Stimulated activated CD8-positive, alpha-beta memory T cell treated with anti-CD3 and anti-CD28 coated beads, Interleukin-2, amount 100 ng/mL, for 48 hours (primary cell): ENCODE measurements at regions not wholly inside any gene's neighbourhood (a gene's known extent, or its start where the extent isn't known, plus 50 kb on each side); places are given as distances from the start of the nearest gene placed in this dataset.

Experiments used
- DNase-seq, 2 donors: peaks; one replicate each; pipeline ENCODE4 v3.0.0-alpha.2; 2020; ENCODE audit warnings: low read depth in 2 of 2

DNA sequence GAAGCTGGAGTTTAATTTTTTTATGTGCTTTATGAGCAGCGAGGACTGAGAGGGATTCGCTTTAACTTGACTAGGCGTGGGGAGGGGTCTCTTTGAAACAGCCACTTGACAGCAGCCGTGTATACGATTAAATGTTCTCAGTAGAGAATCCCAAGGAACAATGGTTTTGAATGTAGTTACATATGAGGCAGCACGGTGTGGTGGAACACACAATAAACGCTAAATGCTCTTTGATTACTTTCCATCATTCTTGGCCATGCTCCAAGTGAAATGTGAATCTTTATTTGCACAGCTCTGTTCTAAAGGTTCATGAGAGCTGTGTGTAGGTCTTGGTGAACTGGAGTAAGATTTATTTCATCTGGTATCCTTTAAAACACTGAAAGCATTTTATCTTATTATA lies 251.4 kb upstream of the TGFBR2 start:
- no peak for DNase-seq

DNA sequence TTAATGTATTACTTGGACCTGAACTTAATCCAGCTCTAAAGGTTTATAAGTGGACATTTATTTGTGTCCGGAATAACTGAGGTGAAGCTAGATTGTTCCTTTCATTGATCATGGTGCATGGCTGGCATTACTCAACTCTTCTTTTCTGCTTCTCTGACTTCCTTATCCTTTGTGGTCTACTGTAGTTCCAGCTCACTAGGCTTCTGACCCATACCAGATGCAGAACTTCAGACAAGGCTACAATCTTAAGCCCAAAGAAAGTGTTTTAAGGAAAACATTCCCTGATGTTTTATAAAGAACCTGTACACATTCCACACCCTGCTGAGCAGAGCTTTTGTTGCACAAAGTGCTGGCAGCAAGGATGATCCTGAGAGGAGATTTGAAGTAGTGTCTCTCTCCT lies 250.8 kb upstream of the TGFBR2 start:
- DNase-seq, result no peak

DNA sequence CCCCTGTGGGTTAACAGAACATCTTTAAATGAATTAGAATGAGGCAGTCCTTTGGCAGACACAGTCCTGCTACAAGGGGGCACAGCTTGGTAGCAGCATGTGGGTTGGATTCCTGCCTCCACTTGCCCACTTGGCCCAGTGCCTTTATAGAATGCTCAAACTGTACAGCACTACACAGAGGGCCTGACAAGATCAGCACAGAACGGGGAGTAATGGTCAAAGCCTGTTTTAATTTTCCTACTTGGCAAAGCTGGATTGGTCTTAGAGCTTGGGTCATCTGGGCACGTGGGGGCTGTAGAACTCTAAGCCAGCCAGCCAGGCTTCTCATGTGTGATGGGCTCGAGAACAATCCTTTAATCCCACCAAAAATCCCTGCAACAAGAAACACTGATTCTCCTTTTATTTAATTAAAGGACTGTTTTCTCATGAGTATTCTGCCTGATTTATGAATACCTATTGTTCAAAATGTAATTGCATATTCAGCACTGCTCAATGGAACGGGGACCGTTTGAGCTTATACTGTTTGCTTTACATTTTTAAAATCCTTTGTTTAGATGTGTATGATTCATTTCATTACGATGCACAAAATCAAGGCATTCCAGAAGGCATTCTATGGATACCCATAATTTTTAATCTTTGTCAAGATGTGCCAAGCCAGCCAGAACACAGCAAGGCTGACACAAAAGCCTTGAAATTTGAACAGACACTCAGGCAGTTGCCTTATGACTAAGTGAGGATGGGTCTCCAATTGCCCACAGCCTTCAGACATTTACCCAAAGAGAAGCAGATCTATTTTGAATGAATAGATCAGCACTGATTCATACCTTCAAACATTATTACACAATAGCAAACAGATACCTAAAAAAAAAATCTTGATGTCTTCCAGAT lies 249.3 kb upstream of the TGFBR2 start:
- no peak for DNase-seq

DNA sequence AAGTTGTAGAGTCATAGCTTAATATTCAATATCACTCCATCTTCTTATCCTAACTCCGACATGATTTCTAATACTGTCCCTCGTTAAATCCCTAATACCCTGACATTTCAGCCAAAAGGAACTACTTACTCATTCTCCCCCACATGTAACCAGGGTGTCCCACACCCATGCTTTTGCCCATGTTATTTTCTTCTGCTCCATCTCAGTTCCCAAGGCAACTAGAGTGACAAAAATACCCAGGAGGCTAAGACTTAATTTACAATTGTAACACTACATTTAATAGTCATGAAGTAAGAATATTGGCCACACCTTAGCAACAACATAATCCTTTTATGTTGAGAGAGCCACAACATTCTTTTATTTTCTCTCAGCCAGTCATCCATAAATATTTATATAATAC lies 248.5 kb upstream of the TGFBR2 start:
- DNase-seq, result no peak

DNA sequence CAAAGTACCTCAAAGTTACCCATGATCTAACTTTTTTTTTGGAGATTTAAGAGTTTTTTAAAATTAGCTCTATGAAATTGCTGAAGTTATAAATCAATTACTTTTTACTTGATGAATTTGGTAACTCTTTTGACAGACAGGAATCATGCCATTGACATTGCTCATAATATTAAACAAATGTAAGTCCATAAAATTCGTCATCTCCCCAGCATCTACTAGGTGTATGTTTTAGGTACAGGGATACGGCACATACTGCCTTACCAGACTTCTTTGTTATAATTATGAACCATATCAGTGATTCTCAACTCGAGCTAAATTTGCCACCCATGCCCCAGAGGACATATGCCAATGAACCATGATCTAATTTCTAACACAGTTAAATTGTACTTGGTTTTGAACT lies 247.5 kb upstream of the TGFBR2 start:
- no peak for DNase-seq

DNA sequence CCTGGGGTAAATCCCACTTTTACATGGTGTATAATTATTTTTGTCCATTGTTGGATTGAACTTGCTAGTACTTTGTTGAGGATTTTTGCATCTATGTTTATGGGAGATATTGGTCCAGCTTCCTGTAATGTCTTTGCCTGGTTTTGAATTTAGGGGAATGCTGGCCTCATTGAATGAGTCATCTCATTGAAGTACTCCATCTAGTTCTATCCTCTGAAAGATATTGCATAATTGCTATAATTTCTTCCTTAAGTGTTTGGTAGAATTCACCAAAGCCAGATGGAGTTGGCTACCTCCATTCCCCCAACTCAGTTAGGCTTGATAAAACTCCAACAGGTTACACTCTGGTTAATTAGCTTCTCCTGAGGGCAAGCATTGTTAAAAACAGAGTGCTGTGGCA lies 237.4 kb upstream of the TGFBR2 start:
- DNase-seq, result no peak

DNA sequence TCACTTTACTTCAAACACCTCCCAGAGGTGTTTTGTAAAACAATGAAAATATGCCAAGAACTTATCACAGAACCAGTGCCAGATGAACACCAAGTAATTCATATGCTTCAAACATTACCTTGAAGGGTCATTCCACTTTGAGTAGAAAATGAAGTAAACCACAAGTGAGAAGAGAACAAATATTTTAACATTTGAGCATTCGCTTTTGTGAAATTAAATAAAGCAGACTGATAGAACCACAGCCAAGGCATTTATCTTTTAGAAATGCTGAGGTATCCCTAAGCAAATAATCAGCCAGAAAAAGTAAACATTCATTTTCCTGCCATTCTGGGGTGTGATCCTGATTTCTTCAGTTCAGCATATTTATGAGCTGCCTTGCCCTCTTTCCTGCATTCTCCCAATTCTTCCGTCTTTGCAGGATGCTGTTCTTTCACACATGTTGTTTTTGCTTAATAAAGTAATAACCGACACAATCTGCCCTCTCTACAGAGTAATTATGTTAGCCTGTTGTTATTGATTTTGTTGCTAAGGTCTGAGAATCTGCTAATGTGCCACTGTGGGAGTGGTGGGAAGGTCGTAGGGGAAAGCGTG lies 235.6 kb upstream of the TGFBR2 start:
- DNase-seq, result no peak

DNA sequence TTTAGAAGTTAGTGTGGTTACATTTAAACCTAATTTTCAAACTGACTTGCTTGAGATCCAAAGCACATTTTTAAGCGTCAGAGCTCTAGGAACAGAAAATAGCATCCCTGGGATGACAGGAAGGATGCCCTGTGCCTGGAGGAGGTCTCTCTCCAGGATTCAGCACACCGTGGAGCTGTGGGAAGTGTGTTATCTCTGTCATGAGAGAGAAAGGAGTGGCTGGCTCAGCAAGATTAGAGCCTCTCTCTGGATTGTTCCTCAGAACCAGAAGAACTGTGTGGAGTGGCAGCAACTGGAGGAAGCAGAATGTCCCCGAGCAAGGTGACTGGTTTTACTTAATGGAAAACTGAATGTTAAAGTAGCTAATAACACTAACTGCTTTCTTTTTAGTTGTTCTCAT lies 233.6 kb upstream of the TGFBR2 start:
- DNase-seq, result no peak

DNA sequence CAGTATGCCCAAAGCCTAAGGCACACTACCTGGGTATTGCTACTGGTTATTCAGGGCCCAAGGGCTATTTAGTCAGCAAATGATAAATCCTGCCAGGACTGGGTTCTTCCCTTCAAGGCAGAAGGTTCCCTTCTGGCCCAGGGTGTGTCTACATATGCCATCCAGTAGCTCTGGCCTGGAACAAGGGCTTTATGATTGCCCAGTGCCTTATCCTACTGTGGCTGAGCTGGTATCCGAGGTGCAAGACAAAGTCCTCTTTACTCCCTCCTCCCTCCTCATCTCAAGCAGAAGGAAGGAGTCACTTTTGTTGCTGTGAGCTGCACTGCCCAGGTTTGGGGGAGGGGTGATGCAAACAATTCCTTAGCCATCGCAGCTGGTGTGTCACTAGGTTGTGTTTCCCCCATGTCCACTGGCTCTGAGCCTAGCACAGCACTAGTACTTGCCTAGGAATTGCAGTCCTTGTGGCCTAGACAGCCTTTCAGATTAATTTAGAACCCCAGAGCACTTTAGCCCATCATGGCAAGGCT lies 221.8 kb upstream of the TGFBR2 start:
- DNase-seq, result no peak

DNA sequence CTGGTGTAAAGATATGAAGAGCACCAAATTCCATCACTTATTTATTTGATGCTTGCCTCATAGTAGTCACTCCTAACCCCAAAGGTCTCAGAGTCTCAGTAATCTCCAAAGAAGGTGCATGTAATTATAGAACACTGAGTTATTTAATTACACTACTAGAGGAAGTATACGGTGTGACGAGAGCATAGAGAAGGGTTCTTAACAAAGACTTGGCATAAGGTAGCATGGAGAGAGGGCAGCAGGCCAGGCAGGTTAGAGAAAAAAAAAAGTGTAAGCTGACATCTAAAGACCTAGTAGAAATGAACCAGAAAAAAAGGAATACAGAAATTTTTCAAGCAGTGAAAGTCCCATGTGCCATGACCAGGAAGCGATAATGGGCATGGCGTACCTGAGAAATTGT lies 213.3 kb upstream of the TGFBR2 start:
- no peak for DNase-seq

DNA sequence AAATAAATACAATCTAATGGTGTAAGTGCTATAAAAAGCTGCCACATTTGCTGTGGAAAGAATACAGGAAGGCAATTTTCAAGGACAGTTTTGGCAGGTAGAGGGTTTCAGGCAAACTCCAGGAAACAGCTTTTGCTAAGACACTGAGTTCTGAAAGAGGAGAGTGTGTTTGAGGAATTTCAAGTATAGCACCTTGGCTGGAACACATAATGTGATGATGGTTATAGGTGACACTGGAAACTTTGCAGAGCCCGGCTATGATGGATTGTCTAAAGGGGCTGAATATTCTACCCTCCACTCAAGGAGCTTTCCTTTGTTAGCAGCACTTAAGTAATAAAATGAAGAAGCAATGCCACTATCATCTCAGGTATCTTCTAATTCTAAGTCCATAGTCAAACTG lies 209.4 kb upstream of the TGFBR2 start:
- no peak for DNase-seq

DNA sequence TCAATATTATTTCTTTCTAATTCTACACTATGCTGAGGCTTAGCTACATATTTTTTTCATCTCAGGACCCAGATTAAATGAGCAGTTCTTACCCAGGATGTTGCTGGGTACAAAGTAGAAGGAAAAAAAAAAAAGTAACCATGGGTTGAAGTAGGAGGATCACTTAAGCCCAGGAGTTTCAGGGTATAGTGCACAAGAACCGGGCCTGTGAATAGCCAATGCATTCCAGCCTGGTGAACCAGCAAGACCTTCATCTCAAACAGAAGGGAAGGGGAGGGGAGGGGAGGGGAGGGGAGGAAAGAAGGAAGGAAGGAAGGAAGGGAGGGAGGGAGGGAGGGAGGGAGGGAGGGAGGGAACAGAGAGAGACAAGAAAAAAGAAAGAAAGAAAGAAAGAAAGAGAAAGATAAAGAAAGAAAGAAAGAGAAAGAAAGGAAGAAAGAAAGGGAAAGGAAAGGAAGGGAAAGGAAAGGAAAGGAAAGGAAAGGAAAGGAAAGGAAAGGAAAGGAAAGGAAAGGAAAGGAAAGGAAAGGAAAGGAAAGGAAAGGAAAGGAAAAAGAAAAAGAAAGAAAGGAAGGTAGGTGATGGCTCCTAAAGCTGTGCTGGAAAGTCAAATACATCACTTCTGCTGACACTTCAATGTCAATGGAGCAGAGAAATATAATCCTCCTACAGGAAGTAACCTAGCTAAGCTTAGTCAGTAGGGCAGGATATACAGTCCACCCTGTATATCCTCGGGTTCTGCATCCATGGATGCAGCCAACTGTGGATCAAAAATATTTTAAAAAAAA lies 206.8 kb upstream of the TGFBR2 start:
- DNase-seq, result no peak

DNA sequence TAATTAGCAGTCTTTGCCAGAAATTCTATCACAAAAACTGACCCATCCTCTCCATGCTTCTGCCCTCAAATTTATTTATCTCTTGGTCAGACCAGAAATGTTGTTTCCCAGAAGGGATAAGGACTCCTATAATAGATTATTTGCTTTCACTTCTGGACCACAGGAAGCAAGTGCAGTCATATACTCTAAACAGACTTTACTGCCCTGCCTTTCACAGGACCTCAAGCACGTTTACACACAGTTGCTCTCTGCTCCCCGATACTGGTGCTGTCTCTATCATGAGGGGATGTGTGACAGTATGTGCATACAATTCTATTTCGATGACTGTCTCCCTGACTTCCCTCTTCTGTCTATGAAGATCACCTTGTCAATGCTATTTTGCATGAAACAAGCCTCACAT lies 205.5 kb upstream of the TGFBR2 start:
- no peak for DNase-seq

DNA sequence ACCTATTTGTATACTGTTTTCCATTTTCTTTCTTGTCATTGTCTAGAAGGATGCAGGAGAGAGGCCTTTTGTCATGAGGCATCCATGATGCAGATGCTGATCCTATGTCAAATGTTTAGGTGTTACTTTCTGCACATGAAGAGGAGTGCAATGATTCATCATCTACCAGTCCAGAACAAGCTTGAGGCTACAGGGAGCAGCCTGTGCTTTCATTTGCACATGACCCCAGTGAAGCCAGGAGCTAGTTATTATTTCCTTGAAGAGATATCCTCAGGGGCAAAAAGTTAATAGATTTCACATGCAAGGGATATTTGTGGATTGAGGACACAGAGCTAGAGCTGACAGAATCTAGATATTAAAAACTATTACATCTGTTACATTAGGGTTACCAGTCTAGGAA lies 204.4 kb upstream of the TGFBR2 start:
- DNase-seq, result no peak

DNA sequence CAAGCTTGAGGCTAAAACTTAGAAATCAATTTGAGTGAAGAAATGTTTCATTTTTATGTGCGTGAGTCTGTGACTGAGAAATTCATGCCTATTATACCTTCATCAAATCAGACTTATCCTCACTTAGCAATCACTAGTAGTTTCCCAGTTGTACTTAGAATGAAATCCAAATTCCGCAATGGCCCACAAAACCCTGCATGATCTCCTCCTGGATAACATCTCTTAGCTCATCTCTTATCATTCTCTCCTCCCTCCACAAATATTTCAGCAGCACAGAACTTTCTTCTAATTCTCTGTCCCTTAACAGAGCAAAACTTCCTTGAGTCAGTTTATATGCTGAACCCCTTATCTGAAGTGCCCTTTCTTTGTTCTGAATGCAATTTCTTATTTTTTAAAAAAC lies 198.8 kb upstream of the TGFBR2 start:
- no peak for DNase-seq

DNA sequence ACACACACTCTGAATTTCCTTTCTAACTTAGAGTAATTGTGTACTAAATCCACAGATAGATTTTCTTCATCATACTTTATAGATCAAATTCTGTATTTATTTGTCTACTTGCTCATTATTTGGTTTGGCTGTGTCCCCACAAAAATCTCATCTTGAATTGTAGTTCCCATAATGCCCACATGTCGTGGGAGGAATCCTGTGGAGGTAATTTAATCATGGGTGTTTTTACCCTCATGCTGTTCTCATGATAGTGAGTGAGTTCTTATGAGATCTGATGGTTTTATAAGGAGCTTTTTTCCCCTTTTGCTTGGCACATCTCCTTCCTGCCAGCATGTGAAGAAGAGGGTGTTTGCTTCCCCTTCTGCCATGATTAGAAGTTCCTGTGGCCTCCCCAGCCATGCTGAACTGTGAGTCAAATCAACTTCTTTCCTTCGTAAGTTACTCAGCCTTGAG lies 198.3 kb upstream of the TGFBR2 start:
- no peak for DNase-seq

DNA sequence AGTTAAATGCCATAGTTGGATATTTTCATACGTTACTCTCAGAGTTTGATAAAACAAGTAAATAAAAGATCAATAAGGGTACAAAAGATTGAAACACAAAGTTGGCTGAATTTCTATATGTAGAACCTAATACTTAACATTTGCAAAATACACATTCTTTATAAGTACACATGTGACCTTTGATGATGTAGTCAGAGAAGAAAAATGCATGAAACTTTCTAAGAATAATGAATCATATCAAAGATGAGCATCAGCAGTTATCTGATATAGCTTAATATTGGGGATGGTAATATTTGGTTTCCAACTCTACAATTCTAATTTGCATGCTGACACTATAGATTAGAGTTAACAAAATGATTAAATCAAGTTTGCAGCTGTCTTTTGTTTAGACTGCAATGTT lies 188.0 kb upstream of the TGFBR2 start:
- DNase-seq, result no peak

DNA sequence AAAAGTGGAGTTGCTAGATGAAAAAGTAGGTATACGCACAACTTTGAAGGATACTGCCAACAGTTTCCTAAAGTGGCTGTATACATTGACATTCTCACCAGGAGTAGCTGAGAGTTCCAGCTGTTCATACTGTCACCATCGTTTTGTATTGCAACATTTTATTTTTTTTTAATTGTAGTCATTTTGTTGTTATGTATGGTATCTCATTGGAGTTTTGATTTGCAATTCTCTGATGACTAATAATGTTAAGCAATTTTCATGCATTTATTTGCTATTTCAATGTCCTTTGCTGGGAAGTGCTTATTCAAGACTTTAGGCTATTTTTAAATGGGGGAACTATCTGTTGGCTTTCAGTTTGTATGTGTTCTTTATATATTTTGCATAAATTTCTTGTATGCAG lies 185.1 kb upstream of the TGFBR2 start:
- no peak for DNase-seq

DNA sequence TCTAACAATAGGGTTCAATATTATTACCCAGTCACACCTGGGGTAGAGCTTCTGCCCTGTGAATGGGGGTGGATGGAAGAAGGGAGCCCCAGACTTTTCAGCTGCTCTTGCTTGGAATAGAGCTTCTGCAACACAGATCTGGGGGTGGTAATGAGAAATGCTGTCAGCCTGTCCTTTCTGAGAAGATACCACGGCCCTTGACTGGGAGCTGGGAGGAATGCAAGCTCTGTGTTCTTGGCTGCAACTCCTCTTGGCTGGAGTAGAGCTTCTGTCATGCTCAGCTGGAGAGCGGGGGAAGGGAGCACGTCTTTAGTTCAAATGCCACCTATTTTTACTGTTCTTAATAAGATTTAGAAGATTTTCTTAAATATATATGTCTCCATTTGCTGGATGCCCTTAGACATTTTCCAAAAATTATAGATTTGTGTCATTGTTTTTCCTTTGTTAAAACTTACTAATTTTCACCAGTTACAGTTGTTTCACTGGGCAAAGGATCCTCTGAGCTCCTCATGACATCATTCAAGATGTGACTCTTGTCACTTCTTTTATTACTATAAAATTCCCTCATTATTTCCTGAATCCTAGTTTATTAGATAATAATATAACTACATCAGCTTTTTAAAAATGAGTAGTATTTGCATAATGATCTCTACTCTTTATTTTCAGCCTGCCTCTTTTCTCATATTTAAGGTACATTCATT lies 180.0 kb upstream of the TGFBR2 start:
- DNase-seq, result no peak

DNA sequence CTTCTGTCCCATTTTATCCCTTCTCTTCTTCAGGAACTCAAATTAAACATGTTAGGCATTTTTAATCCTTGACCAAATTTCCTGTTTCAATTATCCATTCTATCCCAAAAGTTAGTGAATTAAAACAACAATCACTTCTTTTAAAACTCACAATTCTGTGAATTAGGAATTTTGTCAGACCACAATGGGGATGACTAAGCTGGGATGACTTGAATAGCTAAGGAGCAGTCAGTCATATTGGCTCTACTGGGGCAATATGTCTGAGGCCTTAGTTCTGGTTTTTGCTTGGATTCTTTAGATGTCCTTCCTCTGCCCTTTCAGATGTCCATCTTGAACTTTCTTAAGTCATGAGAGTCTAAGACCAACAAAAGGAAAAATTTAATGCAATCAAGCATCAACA lies 178.2 kb upstream of the TGFBR2 start:
- no peak for DNase-seq

DNA sequence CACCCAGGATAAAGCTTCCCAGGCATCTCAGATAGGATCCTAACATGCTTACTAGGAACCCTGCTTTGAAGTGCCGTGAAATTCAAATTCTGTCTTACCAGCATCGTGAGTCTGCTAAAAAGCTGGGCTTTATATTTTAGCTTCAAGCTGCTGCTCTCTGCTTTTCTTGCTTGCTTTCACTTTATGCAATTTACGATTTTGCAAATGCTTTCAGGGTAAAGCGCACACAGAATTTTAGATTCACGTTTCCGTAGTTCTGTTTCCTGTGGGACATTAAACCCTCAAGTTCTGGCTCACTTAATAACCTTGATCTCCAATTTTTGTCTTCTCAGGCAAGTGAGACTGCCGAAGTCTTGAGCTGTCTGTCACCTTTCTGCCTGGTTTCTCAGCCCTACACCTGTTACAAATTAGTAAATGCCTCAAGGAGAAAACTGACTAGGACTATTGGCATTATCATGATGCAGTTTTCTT lies 170.5 kb upstream of the TGFBR2 start:
- DNase-seq, result no peak

DNA sequence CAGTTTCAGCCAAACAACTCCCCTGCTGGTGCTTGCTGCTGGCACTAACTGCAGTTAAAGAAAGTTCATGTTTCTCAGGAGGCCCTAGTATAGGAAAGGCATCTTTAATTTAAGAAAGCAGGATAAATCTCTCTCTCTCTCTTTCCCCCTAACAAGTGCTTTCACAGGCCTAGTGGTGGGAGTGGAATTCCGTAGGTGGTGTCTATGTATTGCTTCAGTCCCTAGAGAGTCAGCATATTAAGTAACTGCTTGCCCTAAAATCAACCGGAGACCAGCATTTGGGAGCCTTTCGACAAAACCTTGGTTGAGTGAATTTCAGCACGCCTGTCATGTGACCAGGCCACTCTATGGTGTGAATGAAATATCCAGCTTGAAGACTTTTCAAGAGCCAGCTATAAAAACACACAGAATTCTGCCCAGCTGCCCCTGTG lies 169.2 kb upstream of the TGFBR2 start:
- DNase-seq, result no peak
